ENCODE measurements at regions not wholly inside any gene's neighbourhood (a gene's known extent, or its start where the extent isn't known, plus 50 kb on each side); places are given as distances from the start of the nearest gene placed in this dataset.
"Not testable (repeated sequence)": the region's sequence is repeated elsewhere in the genome, so short reads cannot be mapped to it uniquely, and the experiment has no call there.

DNA sequence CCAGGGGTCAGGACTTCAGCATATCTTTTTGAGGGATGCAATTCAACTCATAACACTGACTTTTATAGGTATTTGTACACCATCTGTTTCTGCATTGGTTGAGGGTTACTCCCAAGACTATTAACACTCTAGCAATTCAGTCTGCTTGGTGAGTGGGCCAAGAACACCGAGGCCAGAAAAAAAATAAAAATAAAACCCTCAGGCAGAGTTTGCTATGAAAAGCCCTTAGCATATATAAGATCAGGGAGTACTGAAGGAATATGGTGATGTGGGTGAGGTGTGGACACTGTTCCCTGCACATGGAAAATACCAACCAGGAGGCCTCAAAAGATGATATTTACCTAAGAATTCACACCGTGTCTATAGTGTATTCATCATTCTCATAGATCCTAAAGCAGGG is 383.2 kb upstream of the UBE2E3 start:
- H3K4me1 ChIP-seq (ENCODE audit: control insufficient read depth, insufficient read depth, low read length): peaks cover 1% of the 10 kb centered on the region; the same call in 1 of the 2 replicates
- no peak overlapping the region for H3K4me3 ChIP-seq (ENCODE audit: low read depth, low read length)
- no peaks in the 10 kb centered on the region for H3K27me3 ChIP-seq (ENCODE audit: control insufficient read depth, insufficient read depth, low read length)
- no peak overlapping the region for H3K9ac ChIP-seq (ENCODE audit: low read depth, low read length)
- H3K36me3 ChIP-seq (ENCODE audit: control insufficient read depth, insufficient read depth, low read length): no peaks in the 10 kb centered on the region
- H3K27ac ChIP-seq (ENCODE audit: low read depth, low read length): no peak overlapping the region
- H3K9me3 ChIP-seq (ENCODE audit: control insufficient read depth, insufficient read depth, low read length): no peaks in the 10 kb centered on the region

DNA sequence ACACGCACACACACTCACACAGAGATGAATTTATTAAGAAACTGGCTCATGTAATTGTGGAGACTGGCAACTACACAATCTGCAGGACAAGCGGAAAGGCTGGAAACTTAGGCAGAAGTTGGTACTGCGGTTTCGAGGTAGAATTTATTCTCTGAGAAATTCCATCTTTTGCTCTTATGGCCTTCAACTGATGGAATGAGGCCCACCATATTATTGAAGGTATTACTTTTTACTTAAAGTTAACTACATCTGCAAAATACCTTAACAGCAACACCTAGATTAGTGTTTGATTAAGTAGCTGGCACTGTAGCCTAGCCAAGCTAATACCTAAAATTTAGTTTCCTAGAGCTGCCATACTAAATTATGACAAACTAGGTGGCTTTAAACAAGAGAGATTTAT is 384.0 kb upstream of the UBE2E3 start:
- H3K36me3 ChIP-seq (ENCODE audit: control insufficient read depth, insufficient read depth, low read length): no peaks in the 10 kb centered on the region
- H3K27ac ChIP-seq (ENCODE audit: low read depth, low read length): no peak overlapping the region
- H3K9ac ChIP-seq (ENCODE audit: low read depth, low read length): no peak overlapping the region
- H3K9me3 ChIP-seq (ENCODE audit: control insufficient read depth, insufficient read depth, low read length): no peaks in the 10 kb centered on the region
- H3K4me1 ChIP-seq (ENCODE audit: control insufficient read depth, insufficient read depth, low read length): no peaks in the 10 kb centered on the region
- H3K27me3 ChIP-seq (ENCODE audit: control insufficient read depth, insufficient read depth, low read length): no peaks in the 10 kb centered on the region
- no peak overlapping the region for H3K4me3 ChIP-seq (ENCODE audit: low read depth, low read length)

DNA sequence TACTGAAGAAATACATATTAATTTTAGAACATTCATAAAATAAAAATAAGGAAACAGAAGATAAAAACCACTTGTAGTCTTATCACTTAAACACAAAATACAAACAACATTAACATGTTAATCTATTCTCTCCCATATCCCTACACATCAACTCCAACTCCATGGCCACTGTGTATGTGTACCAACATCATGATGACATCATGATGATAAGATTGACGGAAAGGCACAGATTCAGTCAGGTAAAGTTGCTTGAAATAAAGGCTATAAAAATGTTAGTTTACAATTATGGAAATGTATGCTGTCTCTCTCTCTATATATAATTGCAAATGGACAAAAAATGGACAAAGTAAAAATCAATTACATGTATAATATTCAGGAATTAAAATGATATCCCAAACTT is 388.5 kb upstream of the UBE2E3 start:
- H3K9ac ChIP-seq (ENCODE audit: low read depth, low read length): no peak overlapping the region
- no peaks in the 10 kb centered on the region for H3K4me1 ChIP-seq (ENCODE audit: control insufficient read depth, insufficient read depth, low read length)
- no peaks in the 10 kb centered on the region for H3K27me3 ChIP-seq (ENCODE audit: control insufficient read depth, insufficient read depth, low read length)
- H3K9me3 ChIP-seq (ENCODE audit: control insufficient read depth, insufficient read depth, low read length): no peaks in the 10 kb centered on the region
- no peak overlapping the region for H3K27ac ChIP-seq (ENCODE audit: low read depth, low read length)
- no peaks in the 10 kb centered on the region for H3K36me3 ChIP-seq (ENCODE audit: control insufficient read depth, insufficient read depth, low read length)
- no peak overlapping the region for H3K4me3 ChIP-seq (ENCODE audit: low read depth, low read length)

DNA sequence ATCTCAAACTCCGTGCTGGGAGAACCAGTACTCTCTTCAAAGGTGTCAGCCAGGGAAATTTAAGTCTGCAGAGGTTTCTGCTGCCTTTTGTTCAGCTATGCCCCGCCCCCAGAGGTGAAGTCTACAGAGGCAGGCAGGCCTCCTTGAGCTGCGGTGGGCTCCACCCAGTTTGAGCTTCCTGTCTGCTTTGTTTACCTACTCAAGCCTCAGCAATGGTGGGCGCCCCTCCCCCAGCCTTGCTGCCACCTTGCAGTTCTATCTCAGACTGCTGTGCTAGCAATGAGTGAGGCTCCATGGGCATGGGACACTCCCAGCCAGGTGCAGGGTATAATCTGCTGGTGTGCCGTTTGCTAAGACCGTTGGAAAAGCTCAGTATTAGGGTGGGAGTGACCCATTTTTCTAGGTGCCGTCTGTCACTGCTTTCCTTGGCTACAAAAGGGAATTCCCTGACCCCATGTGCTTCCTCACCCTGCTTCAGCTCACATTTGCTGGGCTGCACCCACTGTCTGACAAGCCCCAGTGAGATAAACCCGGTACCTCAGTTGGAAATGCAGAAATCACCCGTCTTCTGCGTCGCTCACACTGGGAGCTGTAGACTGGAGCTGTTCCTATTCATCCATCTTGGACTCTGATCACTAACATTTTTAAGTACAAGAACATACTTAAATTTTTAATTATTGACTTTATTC is 389.2 kb upstream of the UBE2E3 start:
- not testable (repeated sequence) for H3K36me3 ChIP-seq (ENCODE audit: control insufficient read depth, insufficient read depth, low read length); H3K4me1 ChIP-seq (ENCODE audit: control insufficient read depth, insufficient read depth, low read length); H3K9me3 ChIP-seq (ENCODE audit: control insufficient read depth, insufficient read depth, low read length); H3K27me3 ChIP-seq (ENCODE audit: control insufficient read depth, insufficient read depth, low read length); H3K4me3 ChIP-seq (ENCODE audit: low read depth, low read length); H3K27ac ChIP-seq (ENCODE audit: low read depth, low read length); H3K9ac ChIP-seq (ENCODE audit: low read depth, low read length)

DNA sequence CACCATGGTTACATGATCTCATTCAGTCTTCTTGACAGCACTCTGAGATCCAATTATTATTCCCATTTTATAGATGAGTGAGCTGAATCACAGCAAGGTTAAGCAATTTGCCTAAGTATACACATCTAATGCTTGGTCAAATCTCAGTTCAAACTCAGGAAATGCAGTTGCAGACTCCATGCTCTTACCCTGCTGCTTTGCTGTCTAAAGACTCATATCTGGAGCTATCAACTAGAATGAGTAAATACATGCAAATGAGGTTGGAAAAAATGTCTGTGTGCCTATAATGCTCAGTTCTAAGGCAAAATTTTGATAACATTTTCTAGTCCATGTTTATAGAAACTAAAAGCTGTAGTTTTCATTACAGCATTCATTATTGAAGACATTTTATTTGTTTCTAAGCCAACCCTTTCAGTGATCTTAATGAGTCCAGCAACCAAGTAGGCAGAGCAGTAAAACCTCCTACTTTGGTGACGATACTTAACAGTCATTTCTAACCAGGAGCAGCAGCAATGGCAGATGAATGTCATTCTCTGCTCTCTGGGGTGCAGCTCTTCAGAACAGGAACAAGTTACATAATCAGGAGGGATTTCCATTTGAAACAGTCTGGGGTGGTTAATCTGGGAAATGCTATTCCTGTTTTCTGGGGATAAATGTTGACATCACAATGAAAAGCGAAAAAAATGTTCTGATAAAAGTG is 396.8 kb upstream of the UBE2E3 start:
- Histone ChIP-seq H3K9ac (ENCODE audit: low read depth, low read length) (no peak overlapping the region), H3K27me3 (ENCODE audit: control insufficient read depth, insufficient read depth, low read length) (no peaks in the 10 kb centered on the region), H3K27ac (ENCODE audit: low read depth, low read length) (no peak overlapping the region), H3K9me3 (ENCODE audit: control insufficient read depth, insufficient read depth, low read length) (no peaks in the 10 kb centered on the region), H3K4me3 (ENCODE audit: low read depth, low read length) (no peak overlapping the region), H3K4me1 (ENCODE audit: control insufficient read depth, insufficient read depth, low read length) (no peaks in the 10 kb centered on the region), H3K36me3 (ENCODE audit: control insufficient read depth, insufficient read depth, low read length) (no peaks in the 10 kb centered on the region)

DNA sequence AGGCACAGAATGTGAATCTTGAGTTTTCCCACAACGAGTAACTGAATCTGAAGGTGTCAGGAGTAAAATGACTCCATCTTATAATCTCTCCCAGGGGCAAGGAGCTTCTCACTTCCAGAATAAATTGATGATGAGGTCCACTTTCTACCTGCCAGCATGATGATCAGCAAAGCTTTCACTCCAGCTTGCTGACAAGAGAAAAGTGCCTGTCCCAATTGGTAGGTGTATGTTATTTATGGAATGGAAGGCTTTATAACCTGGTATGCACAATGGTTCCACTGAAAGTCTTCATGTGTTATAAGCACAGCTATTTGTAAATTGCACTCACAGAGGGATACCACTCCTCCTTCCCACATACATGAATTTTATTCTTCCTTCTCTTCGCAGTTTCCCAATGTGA is 401.0 kb upstream of the UBE2E3 start:
- Histone ChIP-seq H3K27me3 (ENCODE audit: control insufficient read depth, insufficient read depth, low read length) (no peaks in the 10 kb centered on the region), H3K27ac (ENCODE audit: low read depth, low read length) (no peak overlapping the region), H3K4me3 (ENCODE audit: low read depth, low read length) (no peak overlapping the region), H3K9me3 (ENCODE audit: control insufficient read depth, insufficient read depth, low read length) (no peaks in the 10 kb centered on the region), H3K36me3 (ENCODE audit: control insufficient read depth, insufficient read depth, low read length) (no peaks in the 10 kb centered on the region), H3K9ac (ENCODE audit: low read depth, low read length) (no peak overlapping the region), H3K4me1 (ENCODE audit: control insufficient read depth, insufficient read depth, low read length) (no peaks in the 10 kb centered on the region)

DNA sequence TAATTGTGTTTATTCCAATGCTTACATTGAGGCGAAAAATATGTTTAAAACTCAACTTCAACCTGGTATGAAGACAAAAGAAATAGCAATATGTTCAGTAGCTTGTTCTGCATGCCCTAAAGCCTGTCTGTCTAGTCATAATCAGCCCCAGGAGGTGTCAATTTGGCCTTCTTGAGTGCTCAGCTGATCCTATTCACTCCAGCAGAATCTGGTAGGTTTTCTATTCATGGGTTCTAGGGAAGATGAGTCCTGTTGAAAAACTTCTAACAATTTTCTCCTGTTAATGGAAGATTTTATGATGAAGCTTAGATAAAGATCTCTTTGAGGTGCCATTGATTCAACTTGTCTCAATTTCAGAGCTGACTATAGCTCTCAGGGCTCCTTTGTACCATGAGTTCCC is 402.0 kb upstream of the UBE2E3 start:
- no peak overlapping the region for H3K9ac ChIP-seq (ENCODE audit: low read depth, low read length)
- no peaks in the 10 kb centered on the region for H3K4me1 ChIP-seq (ENCODE audit: control insufficient read depth, insufficient read depth, low read length)
- no peak overlapping the region for H3K4me3 ChIP-seq (ENCODE audit: low read depth, low read length)
- no peaks in the 10 kb centered on the region for H3K27me3 ChIP-seq (ENCODE audit: control insufficient read depth, insufficient read depth, low read length)
- H3K36me3 ChIP-seq (ENCODE audit: control insufficient read depth, insufficient read depth, low read length): no peaks in the 10 kb centered on the region
- no peak overlapping the region for H3K27ac ChIP-seq (ENCODE audit: low read depth, low read length)
- no peaks in the 10 kb centered on the region for H3K9me3 ChIP-seq (ENCODE audit: control insufficient read depth, insufficient read depth, low read length)

DNA sequence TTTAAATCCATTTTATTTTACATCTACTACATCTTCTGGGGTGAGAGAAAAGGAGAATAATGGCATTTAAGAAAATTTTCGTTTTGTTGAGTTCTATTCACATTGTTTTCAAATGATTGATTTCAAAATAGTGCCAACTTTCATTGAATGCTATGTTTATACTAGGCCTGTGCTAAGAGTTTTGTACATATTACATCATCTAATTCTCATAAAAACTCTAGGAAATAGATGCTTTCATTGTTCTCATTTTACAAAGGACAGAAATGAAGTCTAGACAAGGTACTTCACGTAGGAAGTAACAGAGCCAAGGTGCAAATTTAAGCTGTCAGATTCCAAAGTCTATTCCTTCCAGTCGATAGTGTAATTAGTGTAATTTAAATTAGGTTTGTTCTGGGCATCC is 402.8 kb upstream of the UBE2E3 start:
- no peaks in the 10 kb centered on the region for H3K9me3 ChIP-seq (ENCODE audit: control insufficient read depth, insufficient read depth, low read length)
- no peaks in the 10 kb centered on the region for H3K4me1 ChIP-seq (ENCODE audit: control insufficient read depth, insufficient read depth, low read length)
- H3K4me3 ChIP-seq (ENCODE audit: low read depth, low read length): no peak overlapping the region
- no peaks in the 10 kb centered on the region for H3K27me3 ChIP-seq (ENCODE audit: control insufficient read depth, insufficient read depth, low read length)
- H3K36me3 ChIP-seq (ENCODE audit: control insufficient read depth, insufficient read depth, low read length): no peaks in the 10 kb centered on the region
- no peak overlapping the region for H3K27ac ChIP-seq (ENCODE audit: low read depth, low read length)
- no peak overlapping the region for H3K9ac ChIP-seq (ENCODE audit: low read depth, low read length)

DNA sequence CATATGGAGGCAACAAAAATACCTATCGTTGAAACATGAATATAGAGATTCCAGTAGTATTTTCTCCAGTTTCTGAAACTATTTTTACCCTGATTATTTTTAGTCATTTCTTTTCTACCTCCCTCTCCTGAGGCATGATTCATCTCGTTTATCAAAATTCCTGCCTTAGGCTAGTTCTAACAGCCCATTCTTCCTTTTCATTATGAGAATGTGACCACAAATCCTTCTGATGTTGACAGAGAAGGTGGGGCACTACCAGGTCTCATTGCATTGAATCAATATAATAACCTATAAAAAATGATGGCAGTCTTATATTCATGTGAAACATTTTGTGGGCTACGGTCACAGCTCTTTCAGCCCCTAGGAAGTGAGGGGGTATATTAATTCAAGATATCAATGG is 406.5 kb upstream of the UBE2E3 start:
- H3K36me3 ChIP-seq (ENCODE audit: control insufficient read depth, insufficient read depth, low read length): no peaks in the 10 kb centered on the region
- H3K4me1 ChIP-seq (ENCODE audit: control insufficient read depth, insufficient read depth, low read length): no peaks in the 10 kb centered on the region
- H3K27ac ChIP-seq (ENCODE audit: low read depth, low read length): no peak overlapping the region
- no peak overlapping the region for H3K9ac ChIP-seq (ENCODE audit: low read depth, low read length)
- H3K9me3 ChIP-seq (ENCODE audit: control insufficient read depth, insufficient read depth, low read length): no peaks in the 10 kb centered on the region
- H3K4me3 ChIP-seq (ENCODE audit: low read depth, low read length): no peak overlapping the region
- no peaks in the 10 kb centered on the region for H3K27me3 ChIP-seq (ENCODE audit: control insufficient read depth, insufficient read depth, low read length)

DNA sequence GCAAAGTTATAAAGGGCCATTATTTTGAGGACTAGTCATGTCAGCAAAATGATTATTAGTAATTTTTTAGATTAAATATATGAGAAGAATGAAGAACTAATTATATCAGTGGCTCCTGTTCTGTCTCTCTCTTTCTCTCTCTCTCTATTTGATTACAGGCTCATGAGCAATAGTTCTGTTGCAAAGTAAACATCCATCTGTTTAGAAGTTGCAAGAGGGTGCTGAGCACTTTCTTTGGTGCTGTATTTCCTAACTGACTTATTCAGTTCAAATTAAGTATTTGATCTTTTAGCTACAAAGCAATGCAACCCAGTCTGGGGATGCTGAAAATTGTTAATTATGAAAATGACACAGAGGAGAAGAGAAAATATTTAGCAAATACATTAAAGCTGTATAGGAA is 408.1 kb upstream of the UBE2E3 start:
- H3K4me3 ChIP-seq (ENCODE audit: low read depth, low read length): no peak overlapping the region
- no peaks in the 10 kb centered on the region for H3K27me3 ChIP-seq (ENCODE audit: control insufficient read depth, insufficient read depth, low read length)
- H3K27ac ChIP-seq (ENCODE audit: low read depth, low read length): no peak overlapping the region
- no peaks in the 10 kb centered on the region for H3K36me3 ChIP-seq (ENCODE audit: control insufficient read depth, insufficient read depth, low read length)
- H3K4me1 ChIP-seq (ENCODE audit: control insufficient read depth, insufficient read depth, low read length): no peaks in the 10 kb centered on the region
- H3K9ac ChIP-seq (ENCODE audit: low read depth, low read length): no peak overlapping the region
- no peaks in the 10 kb centered on the region for H3K9me3 ChIP-seq (ENCODE audit: control insufficient read depth, insufficient read depth, low read length)

DNA sequence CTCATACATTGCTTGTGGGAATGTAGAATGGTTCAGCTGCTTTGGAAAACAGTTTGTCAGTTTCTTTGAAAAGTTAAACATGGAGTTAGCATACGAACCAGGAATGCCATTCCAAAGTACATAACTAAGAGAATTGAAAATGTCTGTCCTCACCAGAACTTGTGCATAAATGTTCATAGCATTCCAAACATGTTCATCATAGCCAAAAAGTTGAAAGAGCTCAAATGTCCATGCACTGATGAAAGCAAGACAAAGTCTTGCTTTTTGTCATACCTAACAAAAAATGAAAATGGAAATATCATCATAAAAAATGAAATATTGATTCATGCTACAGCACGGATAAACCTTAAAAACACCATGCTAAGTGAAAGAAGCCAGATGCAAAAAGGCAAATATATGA is 408.8 kb upstream of the UBE2E3 start:
- H3K9me3 ChIP-seq (ENCODE audit: control insufficient read depth, insufficient read depth, low read length): no peaks in the 10 kb centered on the region

More for the DNA sequence above, 408.8 kb upstream of the UBE2E3 start:
- Histone ChIP-seq H3K4me3 (ENCODE audit: low read depth, low read length) (no peak overlapping the region), H3K9ac (ENCODE audit: low read depth, low read length) (no peak overlapping the region), H3K27me3 (ENCODE audit: control insufficient read depth, insufficient read depth, low read length) (no peaks in the 10 kb centered on the region), H3K36me3 (ENCODE audit: control insufficient read depth, insufficient read depth, low read length) (no peaks in the 10 kb centered on the region), H3K4me1 (ENCODE audit: control insufficient read depth, insufficient read depth, low read length) (no peaks in the 10 kb centered on the region), H3K27ac (ENCODE audit: low read depth, low read length) (no peak overlapping the region)

Data from HUES48 (cell line).